ENCODE measurements at regions not wholly inside any gene's neighbourhood (a gene's known extent, or its start where the extent isn't known, plus 50 kb on each side); places are given as distances from the start of the nearest gene placed in this dataset.

GRCh38 chr11:98561877-98562395 lies 458.8 kb upstream of the CNTN5 start:
- Histone ChIP-seq H3K27ac (ENCODE audit: low read depth in 1 of 2, low read length in 2 of 2) (no peak overlapping the region), H3K27me3 (ENCODE audit: control insufficient read depth in 4 of 4, insufficient read depth in 4 of 4, low read length in 3 of 4) (no peaks in the 10 kb centered on the region), H3K9me3 (ENCODE audit: control insufficient read depth in 4 of 4, low read length in 3 of 4) (peaks cover 0 to 2% (median 0%) of the 10 kb centered on the region in 4 donors), H3K9ac (ENCODE audit: low read depth in 1 of 2, low read length in 2 of 2) (no peak overlapping the region), H3K36me3 (ENCODE audit: control insufficient read depth in 4 of 4, insufficient read depth in 3 of 4, low read depth in 1 of 4, low read length in 3 of 4) (no peaks in the 10 kb centered on the region), H3K4me1 (ENCODE audit: control insufficient read depth in 4 of 4, insufficient read depth in 4 of 4, low read length in 3 of 4) (no peaks in the 10 kb centered on the region), H3K4me3 (ENCODE audit: low read depth in 1 of 3, low read length in 3 of 3) (no peak overlapping the region)
- DNase-seq (ENCODE audit: low spot score) = no peak
- TF ChIP-seq HNF4G (IDR thresholded peaks at IDR 0.05) (no peak), EGR1 (IDR thresholded peaks at IDR 0.05; ENCODE audit: low read depth in 2 of 2) (no peak)

- Histone ChIP-seq H3K36me3 (ENCODE audit: control insufficient read depth in 4 of 4, insufficient read depth in 3 of 4, low read depth in 1 of 4, low read length in 3 of 4) (no peaks in the 10 kb centered on the region), H3K9me3 (ENCODE audit: control insufficient read depth in 4 of 4, low read length in 3 of 4) (peaks cover 0 to 4% (median 0%) of the 10 kb centered on the region in 4 donors), H3K27ac (ENCODE audit: low read depth in 1 of 2, low read length in 2 of 2) (no peak overlapping the region), H3K4me3 (ENCODE audit: low read depth in 1 of 3, low read length in 3 of 3) (no peak overlapping the region), H3K27me3 (ENCODE audit: control insufficient read depth in 4 of 4, insufficient read depth in 4 of 4, low read length in 3 of 4) (no peaks in the 10 kb centered on the region), H3K9ac (ENCODE audit: low read depth in 1 of 2, low read length in 2 of 2) (no peak overlapping the region), H3K4me1 (ENCODE audit: control insufficient read depth in 4 of 4, insufficient read depth in 4 of 4, low read length in 3 of 4) (no peaks in the 10 kb centered on the region)
- DNase-seq (ENCODE audit: low spot score) = no peak
- TF ChIP-seq FOXA2 (IDR thresholded peaks at IDR 0.05) (no peak), TAF1 (conservative IDR thresholded peaks at IDR 0.05) (no peak), GABPA (IDR thresholded peaks at IDR 0.05 in 1 of 2, conservative IDR thresholded peaks at IDR 0.05 in 1 of 2) (no peak), FOXA1 (IDR thresholded peaks at IDR 0.05) (no peak), RXRA (IDR thresholded peaks at IDR 0.05) (no peak), REST (IDR thresholded peaks at IDR 0.05) (no peak), SP1 (IDR thresholded peaks at IDR 0.05) (no peak), CTCF (IDR thresholded peaks at IDR 0.05; ENCODE audit: low read depth, low read length, missing input control) (no peak), MAX (IDR thresholded peaks at IDR 0.05) (no peak), NR2F2 (IDR thresholded peaks at IDR 0.05) (no peak)
- 47% methylated on average over 3 of the region's 3 CpGs for WGBS
Observed at GRCh38 chr11:98564233-98564632, 456.5 kb upstream of the CNTN5 start.

GRCh38 chr11:98564881-98565280 lies 455.9 kb upstream of the CNTN5 start:
- Histone ChIP-seq H3K27me3 (ENCODE audit: control insufficient read depth in 4 of 4, insufficient read depth in 4 of 4, low read length in 3 of 4) (no peaks in the 10 kb centered on the region), H3K4me3 (ENCODE audit: low read depth in 1 of 3, low read length in 3 of 3) (no peak overlapping the region), H3K4me1 (ENCODE audit: control insufficient read depth in 4 of 4, insufficient read depth in 4 of 4, low read length in 3 of 4) (no peaks in the 10 kb centered on the region), H3K9me3 (ENCODE audit: control insufficient read depth in 4 of 4, low read length in 3 of 4) (peaks cover 0 to 4% (median 0%) of the 10 kb centered on the region in 4 donors), H3K9ac (ENCODE audit: low read depth in 1 of 2, low read length in 2 of 2) (no peak overlapping the region), H3K36me3 (ENCODE audit: control insufficient read depth in 4 of 4, insufficient read depth in 3 of 4, low read depth in 1 of 4, low read length in 3 of 4) (no peaks in the 10 kb centered on the region), H3K27ac (ENCODE audit: low read depth in 1 of 2, low read length in 2 of 2) (no peak overlapping the region)
- WGBS = 82% methylated on average over 4 of the region's 4 CpGs
- DNase-seq (ENCODE audit: low spot score) = no peak
- TF ChIP-seq SP1 (IDR thresholded peaks at IDR 0.05) (no peak), EGR1 (IDR thresholded peaks at IDR 0.05; ENCODE audit: low read depth in 2 of 2) (no peak), HNF4G (IDR thresholded peaks at IDR 0.05) (no peak), ZBTB33 (IDR thresholded peaks at IDR 0.05) (no peak), HNF4A (conservative IDR thresholded peaks at IDR 0.05) (no peak), MAX (IDR thresholded peaks at IDR 0.05) (no peak), JUND (IDR thresholded peaks at IDR 0.05) (no peak), FOXA1 (IDR thresholded peaks at IDR 0.05) (no peak), ATF3 (IDR thresholded peaks at IDR 0.05) (no peak), YY1 (IDR thresholded peaks at IDR 0.05) (no peak), TAF1 (conservative IDR thresholded peaks at IDR 0.05) (no peak), RAD21 (IDR thresholded peaks at IDR 0.05) (no peak), CTCF (IDR thresholded peaks at IDR 0.05; ENCODE audit: low read depth, low read length, missing input control) (no peak)
